ENCODE measurements at regions not wholly inside any gene's neighbourhood (a gene's known extent, or its start where the extent isn't known, plus 50 kb on each side); places are given as distances from the start of the nearest gene placed in this dataset.

- no peaks in the 10 kb centered on the region for H3K4me1 Mint-ChIP-seq (ENCODE audit: low read depth)
- no peak for TF ChIP-seq CTCF (IDR thresholded peaks at IDR 0.05)
- H3K27me3 Mint-ChIP-seq (ENCODE audit: insufficient read depth) = peaks cover 3% of the 10 kb centered on the region; the same call in 1 of the 2 replicates
- H3K4me3 Mint-ChIP-seq = no peak overlapping the region
- H3K9me3 Mint-ChIP-seq = peaks cover 17% of the 10 kb centered on the region
- no peak for DNase-seq
- H3K36me3 Mint-ChIP-seq (ENCODE audit: low read depth) = peaks cover 3% of the 10 kb centered on the region; the same call in 1 of the 2 replicates
- H3K27ac Mint-ChIP-seq = no peak overlapping the region
These were observed 214.2 kb upstream of the TMEM132C start for GRCh38 chr12:128052777-128053176.

GRCh38 chr12:128055567-128055966, 211.4 kb upstream of the TMEM132C start:
- Mint-ChIP-seq H3K4me1 (ENCODE audit: low read depth) (no peaks in the 10 kb centered on the region), H3K36me3 (ENCODE audit: low read depth) (no peaks in the 10 kb centered on the region), H3K4me3 (no peak overlapping the region), H3K27ac (no peak overlapping the region), H3K9me3 (peaks cover 16% of the 10 kb centered on the region), H3K27me3 (ENCODE audit: insufficient read depth) (peaks cover 3% of the 10 kb centered on the region; the same call in 1 of the 2 replicates)
- no peak for DNase-seq
- no peak for TF ChIP-seq CTCF (IDR thresholded peaks at IDR 0.05)

GRCh38 chr12:128056136-128056801, 210.7 kb upstream of the TMEM132C start:
- H3K27ac Mint-ChIP-seq = no peak overlapping the region
- no peak overlapping the region for H3K4me3 Mint-ChIP-seq
- no peak for DNase-seq
- peaks cover 3% of the 10 kb centered on the region; the same call in 1 of the 2 replicates for H3K27me3 Mint-ChIP-seq (ENCODE audit: insufficient read depth)
- TF ChIP-seq CTCF (IDR thresholded peaks at IDR 0.05) = no peak
- no peaks in the 10 kb centered on the region for H3K36me3 Mint-ChIP-seq (ENCODE audit: low read depth)
- H3K4me1 Mint-ChIP-seq (ENCODE audit: low read depth) = no peaks in the 10 kb centered on the region
- peaks cover 16% of the 10 kb centered on the region for H3K9me3 Mint-ChIP-seq

GRCh38 chr12:128057586-128057985, 209.4 kb upstream of the TMEM132C start:
- Mint-ChIP-seq H3K27ac (no peak overlapping the region), H3K36me3 (ENCODE audit: low read depth) (no peaks in the 10 kb centered on the region), H3K4me3 (no peak overlapping the region), H3K9me3 (peaks cover 16% of the 10 kb centered on the region), H3K4me1 (ENCODE audit: low read depth) (no peaks in the 10 kb centered on the region), H3K27me3 (ENCODE audit: insufficient read depth) (peaks cover 3% of the 10 kb centered on the region; the same call in 1 of the 2 replicates)
- no peak for TF ChIP-seq CTCF (IDR thresholded peaks at IDR 0.05)
- no peak for DNase-seq

GRCh38 chr12:128059621-128060370, 207.2 kb upstream of the TMEM132C start:
- H3K9me3 Mint-ChIP-seq = peaks cover 10% of the 10 kb centered on the region
- peaks cover 5% of the 10 kb centered on the region; the same call in 1 of the 2 replicates for H3K27me3 Mint-ChIP-seq (ENCODE audit: insufficient read depth)
- H3K36me3 Mint-ChIP-seq (ENCODE audit: low read depth) = no peaks in the 10 kb centered on the region
- no peaks in the 10 kb centered on the region for H3K4me1 Mint-ChIP-seq (ENCODE audit: low read depth)
- H3K27ac Mint-ChIP-seq = no peak overlapping the region
- DNase-seq = no peak
- no peak for TF ChIP-seq CTCF (IDR thresholded peaks at IDR 0.05)
- no peak overlapping the region for H3K4me3 Mint-ChIP-seq
